Vagina (tissue), 2 donors: ENCODE measurements at regions not wholly inside any gene's neighbourhood (a gene's known extent, or its start where the extent isn't known, plus 50 kb on each side); places are given as distances from the start of the nearest gene placed in this dataset.

ENCODE experiments used
- DNase-seq, 2 donors: peaks; one replicate each; pipeline ENCODE4 v3.0.0-alpha.2; 2017; ENCODE audit errors: extremely low spot score in 2 of 2
- H3K27ac ChIP-seq: fragments of 200-600 bp; sonication (generic); one replicate; pipeline ENCODE4 v1.5.1; 2019
- H3K27me3 ChIP-seq: fragments of 200-600 bp; sonication (generic); one replicate; pipeline ENCODE4 v1.5.1; 2019
- H3K36me3 ChIP-seq, 2 donors: fragments of 200-600 bp; sonication (generic); one replicate each; pipeline ENCODE4 v1.5.1; 2017 to 2019
- H3K4me1 ChIP-seq: fragments of 200-600 bp; sonication (generic); one replicate; pipeline ENCODE4 v1.5.1; 2019
- H3K4me3 ChIP-seq, 2 donors: fragments of 200-600 bp; sonication (generic); 1 replicate in 1 of 2; 2 replicates in 1 of 2; pipeline ENCODE4 v1.5.1; 2016 to 2019
- H3K9me3 ChIP-seq: fragments of 200-600 bp; sonication (generic); one replicate; pipeline ENCODE4 v1.5.1; 2019
- POLR2A ChIP-seq, 2 donors: fragments of 450-650 bp; IDR thresholded peaks; one replicate each; pipeline ENCODE4 v1.6.1; 2017; ENCODE audit warnings: antibody characterized with exemption in 2 of 2, mild to moderate bottlenecking in 2 of 2, moderate library complexity in 2 of 2
- POLR2AphosphoS5 ChIP-seq, 2 donors: sonication (generic); formaldehyde crosslinking; IDR thresholded peaks; one replicate each; pipeline ENCODE4 v1.9.0; 2017; ENCODE audit warnings: antibody characterized with exemption in 2 of 2, mild to moderate bottlenecking in 2 of 2, low read depth in 1 of 2; ENCODE audit not compliant: insufficient read depth in 1 of 2
- intact Hi-C: fragments of 100-400 bp; cut with DNase I; formaldehyde crosslinking; loops from one replicate; pipeline ENCODE4 v1.15.1; 2023
- TF ChIP-seq, protein P1 (sequence below), 3 experiments: fragments of 450-650 bp in 2 of 3; fragments of 200-600 bp in 1 of 3; sonication (generic) in 1 of 3; IDR thresholded peaks; one replicate each; pipeline ENCODE4 v1.5.1; 2017 to 2019; ENCODE audit warnings: antibody characterized with exemption in 3 of 3, mild to moderate bottlenecking in 2 of 3, moderate library complexity in 2 of 3

GRCh38 chr6:148112851-148113319, 229.8 kb upstream of the SASH1 start:
- no peak for DNase-seq
- intact Hi-C loops = no loop called here
- H3K4me1 ChIP-seq = no peaks in the 10 kb centered on the region
- H3K27ac ChIP-seq = no peak overlapping the region
- no peak overlapping the region for H3K4me3 ChIP-seq
- H3K9me3 ChIP-seq = no peaks in the 10 kb centered on the region
- TF ChIP-seq POLR2AphosphoS5 (IDR thresholded peaks at IDR 0.05; ENCODE audit: insufficient read depth in 1 of 2, low read depth in 1 of 2) (no peak), POLR2A (IDR thresholded peaks at IDR 0.05) (no peak)
- TF ChIP-seq, protein P1, sequence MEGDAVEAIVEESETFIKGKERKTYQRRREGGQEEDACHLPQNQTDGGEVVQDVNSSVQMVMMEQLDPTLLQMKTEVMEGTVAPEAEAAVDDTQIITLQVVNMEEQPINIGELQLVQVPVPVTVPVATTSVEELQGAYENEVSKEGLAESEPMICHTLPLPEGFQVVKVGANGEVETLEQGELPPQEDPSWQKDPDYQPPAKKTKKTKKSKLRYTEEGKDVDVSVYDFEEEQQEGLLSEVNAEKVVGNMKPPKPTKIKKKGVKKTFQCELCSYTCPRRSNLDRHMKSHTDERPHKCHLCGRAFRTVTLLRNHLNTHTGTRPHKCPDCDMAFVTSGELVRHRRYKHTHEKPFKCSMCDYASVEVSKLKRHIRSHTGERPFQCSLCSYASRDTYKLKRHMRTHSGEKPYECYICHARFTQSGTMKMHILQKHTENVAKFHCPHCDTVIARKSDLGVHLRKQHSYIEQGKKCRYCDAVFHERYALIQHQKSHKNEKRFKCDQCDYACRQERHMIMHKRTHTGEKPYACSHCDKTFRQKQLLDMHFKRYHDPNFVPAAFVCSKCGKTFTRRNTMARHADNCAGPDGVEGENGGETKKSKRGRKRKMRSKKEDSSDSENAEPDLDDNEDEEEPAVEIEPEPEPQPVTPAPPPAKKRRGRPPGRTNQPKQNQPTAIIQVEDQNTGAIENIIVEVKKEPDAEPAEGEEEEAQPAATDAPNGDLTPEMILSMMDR (IDR thresholded peaks at IDR 0.05) = no peak
- no peaks in the 10 kb centered on the region for H3K36me3 ChIP-seq
- H3K27me3 ChIP-seq = no peaks in the 10 kb centered on the region

DNA sequence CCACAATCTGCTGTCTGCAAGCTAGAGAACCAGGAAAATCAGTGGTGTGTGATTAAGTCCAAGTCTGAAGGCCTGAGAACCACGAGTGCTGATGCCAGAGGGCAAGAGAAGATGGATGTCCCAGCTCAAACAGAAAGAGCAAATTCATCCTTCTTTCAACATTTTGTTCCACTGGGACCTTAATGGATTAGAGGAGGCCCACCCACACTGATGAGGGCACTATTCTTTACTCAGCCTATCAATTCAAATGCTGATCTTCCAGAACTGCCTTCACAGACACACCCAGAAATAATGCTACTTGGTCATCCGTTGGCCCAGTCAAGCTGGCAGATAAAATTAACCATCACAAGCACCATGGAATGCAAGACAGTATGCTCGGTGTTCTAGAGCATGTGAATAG, 226.6 kb upstream of the SASH1 start:
- Histone ChIP-seq H3K27me3 (no peaks in the 10 kb centered on the region), H3K9me3 (no peaks in the 10 kb centered on the region), H3K4me1 (no peaks in the 10 kb centered on the region), H3K36me3 (no peaks in the 10 kb centered on the region), H3K4me3 (no peak overlapping the region), H3K27ac (no peak overlapping the region)
- intact Hi-C loops = no loop called here
- no peak for DNase-seq
- no peak for TF ChIP-seq POLR2A (IDR thresholded peaks at IDR 0.05)
- TF ChIP-seq POLR2AphosphoS5 (IDR thresholded peaks at IDR 0.05; ENCODE audit: insufficient read depth in 1 of 2, low read depth in 1 of 2) = no peak
- TF ChIP-seq, protein P1 (IDR thresholded peaks at IDR 0.05) = no peak

GRCh38 chr6:148118244-148118643, 224.4 kb upstream of the SASH1 start:
- no peaks in the 10 kb centered on the region for H3K9me3 ChIP-seq
- DNase-seq = no peak
- no peak for TF ChIP-seq POLR2A (IDR thresholded peaks at IDR 0.05)
- TF ChIP-seq POLR2AphosphoS5 (IDR thresholded peaks at IDR 0.05; ENCODE audit: insufficient read depth in 1 of 2, low read depth in 1 of 2) = no peak
- TF ChIP-seq, protein P1 (IDR thresholded peaks at IDR 0.05) = no peak
- H3K27ac ChIP-seq = no peak overlapping the region
- H3K36me3 ChIP-seq = no peaks in the 10 kb centered on the region
- H3K4me1 ChIP-seq = no peaks in the 10 kb centered on the region
- no peak overlapping the region for H3K4me3 ChIP-seq
- H3K27me3 ChIP-seq = no peaks in the 10 kb centered on the region
- intact Hi-C loops = no loop called here

GRCh38 chr6:148128014-148128730, 214.5 kb upstream of the SASH1 start:
- TF ChIP-seq, protein P1 (IDR thresholded peaks at IDR 0.05) = no peak
- TF ChIP-seq POLR2AphosphoS5 (IDR thresholded peaks at IDR 0.05; ENCODE audit: insufficient read depth in 1 of 2, low read depth in 1 of 2) (no peak), POLR2A (IDR thresholded peaks at IDR 0.05) (no peak)
- Histone ChIP-seq H3K27me3 (no peaks in the 10 kb centered on the region), H3K9me3 (no peaks in the 10 kb centered on the region), H3K4me1 (no peaks in the 10 kb centered on the region), H3K4me3 (no peak overlapping the region), H3K27ac (no peak overlapping the region), H3K36me3 (no peaks in the 10 kb centered on the region)
- intact Hi-C loops = no loop called here
- DNase-seq = no peak

GRCh38 chr6:148134592-148134991, 208.0 kb upstream of the SASH1 start:
- Histone ChIP-seq H3K27ac (no peak overlapping the region), H3K36me3 (no peaks in the 10 kb centered on the region), H3K27me3 (no peaks in the 10 kb centered on the region), H3K9me3 (no peaks in the 10 kb centered on the region), H3K4me3 (no peak overlapping the region), H3K4me1 (no peaks in the 10 kb centered on the region)
- DNase-seq = no peak
- TF ChIP-seq, protein P1 (IDR thresholded peaks at IDR 0.05) = no peak
- no peak for TF ChIP-seq POLR2A (IDR thresholded peaks at IDR 0.05)
- TF ChIP-seq POLR2AphosphoS5 (IDR thresholded peaks at IDR 0.05; ENCODE audit: insufficient read depth in 1 of 2, low read depth in 1 of 2) = no peak
- intact Hi-C loops = no loop called here
